ENCODE measurements at regions not wholly inside any gene's neighbourhood (a gene's known extent, or its start where the extent isn't known, plus 50 kb on each side); places are given as distances from the start of the nearest gene placed in this dataset.

GRCh38 chr12:108054496-108054895 lies 74.6 kb upstream of the WSCD2 start:
- H3K36me3 ChIP-seq (ENCODE audit: insufficient read depth, low read length): no peaks in the 10 kb centered on the region
- H3K27me3 ChIP-seq (ENCODE audit: insufficient read depth, low read length): peaks cover 3% of the 10 kb centered on the region

GRCh38 chr12:108055141-108055540 lies 73.9 kb upstream of the WSCD2 start:
- no peaks in the 10 kb centered on the region for H3K4me1 ChIP-seq (ENCODE audit: insufficient read depth, low read length)

More at GRCh38 chr12:108054496-108054895, 74.6 kb upstream of the WSCD2 start:
- Histone ChIP-seq H3K4me1 (ENCODE audit: insufficient read depth, low read length) (no peaks in the 10 kb centered on the region), H3K4me3 (ENCODE audit: low read length) (no peak overlapping the region), H2AFZ (ENCODE audit: low read depth, low read length) (no peak overlapping the region), H3K9me3 (ENCODE audit: low read length) (no peaks in the 10 kb centered on the region)

GRCh38 chr12:108060067-108060466 lies 69.0 kb upstream of the WSCD2 start:
- H3K4me3 ChIP-seq (ENCODE audit: low read length): no peak overlapping the region
- H3K36me3 ChIP-seq (ENCODE audit: insufficient read depth, low read length): no peaks in the 10 kb centered on the region
- no peaks in the 10 kb centered on the region for H3K4me1 ChIP-seq (ENCODE audit: insufficient read depth, low read length)
- peaks cover 3% of the 10 kb centered on the region for H3K27me3 ChIP-seq (ENCODE audit: insufficient read depth, low read length)
- no peak overlapping the region for H2AFZ ChIP-seq (ENCODE audit: low read depth, low read length)
- no peaks in the 10 kb centered on the region for H3K9me3 ChIP-seq (ENCODE audit: low read length)

More at GRCh38 chr12:108055141-108055540, 73.9 kb upstream of the WSCD2 start:
- H3K9me3 ChIP-seq (ENCODE audit: low read length): no peaks in the 10 kb centered on the region
- peaks cover 3% of the 10 kb centered on the region for H3K27me3 ChIP-seq (ENCODE audit: insufficient read depth, low read length)
- no peak overlapping the region for H2AFZ ChIP-seq (ENCODE audit: low read depth, low read length)
- H3K4me3 ChIP-seq (ENCODE audit: low read length): no peak overlapping the region
- no peaks in the 10 kb centered on the region for H3K36me3 ChIP-seq (ENCODE audit: insufficient read depth, low read length)

GRCh38 chr12:108060903-108061302 lies 68.2 kb upstream of the WSCD2 start:
- H3K36me3 ChIP-seq (ENCODE audit: insufficient read depth, low read length): no peaks in the 10 kb centered on the region
- H3K9me3 ChIP-seq (ENCODE audit: low read length): no peaks in the 10 kb centered on the region
- peaks cover 3% of the 10 kb centered on the region for H3K27me3 ChIP-seq (ENCODE audit: insufficient read depth, low read length)
- H3K4me1 ChIP-seq (ENCODE audit: insufficient read depth, low read length): no peaks in the 10 kb centered on the region
- no peak overlapping the region for H3K4me3 ChIP-seq (ENCODE audit: low read length)
- no peak overlapping the region for H2AFZ ChIP-seq (ENCODE audit: low read depth, low read length)

GRCh38 chr12:108063192-108063591 lies 65.9 kb upstream of the WSCD2 start:
- Histone ChIP-seq H2AFZ (ENCODE audit: low read depth, low read length) (no peak overlapping the region), H3K9me3 (ENCODE audit: low read length) (no peaks in the 10 kb centered on the region), H3K36me3 (ENCODE audit: insufficient read depth, low read length) (no peaks in the 10 kb centered on the region), H3K27me3 (ENCODE audit: insufficient read depth, low read length) (peaks cover 2% of the 10 kb centered on the region), H3K4me3 (ENCODE audit: low read length) (no peak overlapping the region), H3K4me1 (ENCODE audit: insufficient read depth, low read length) (no peaks in the 10 kb centered on the region)

GRCh38 chr12:108065069-108065468 lies 64.0 kb upstream of the WSCD2 start:
- no peaks in the 10 kb centered on the region for H3K4me1 ChIP-seq (ENCODE audit: insufficient read depth, low read length)
- H3K27me3 ChIP-seq (ENCODE audit: insufficient read depth, low read length): peaks cover 2% of the 10 kb centered on the region
- no peak overlapping the region for H3K4me3 ChIP-seq (ENCODE audit: low read length)
- no peaks in the 10 kb centered on the region for H3K9me3 ChIP-seq (ENCODE audit: low read length)
- H3K36me3 ChIP-seq (ENCODE audit: insufficient read depth, low read length): no peaks in the 10 kb centered on the region
- H2AFZ ChIP-seq (ENCODE audit: low read depth, low read length): no peak overlapping the region

- no peaks in the 10 kb centered on the region for H3K4me1 ChIP-seq (ENCODE audit: insufficient read depth, low read length)
- no peaks in the 10 kb centered on the region for H3K9me3 ChIP-seq (ENCODE audit: low read length)
- H3K4me3 ChIP-seq (ENCODE audit: low read length): no peak overlapping the region
- no peak overlapping the region for H2AFZ ChIP-seq (ENCODE audit: low read depth, low read length)
- H3K36me3 ChIP-seq (ENCODE audit: insufficient read depth, low read length): no peaks in the 10 kb centered on the region
- H3K27me3 ChIP-seq (ENCODE audit: insufficient read depth, low read length): peaks cover 2% of the 10 kb centered on the region
These were observed 62.2 kb upstream of the WSCD2 start for GRCh38 chr12:108066583-108067577.

GRCh38 chr12:108069651-108070165 lies 59.4 kb upstream of the WSCD2 start:
- no peaks in the 10 kb centered on the region for H3K36me3 ChIP-seq (ENCODE audit: insufficient read depth, low read length)
- H2AFZ ChIP-seq (ENCODE audit: low read depth, low read length): no peak overlapping the region
- no peaks in the 10 kb centered on the region for H3K4me1 ChIP-seq (ENCODE audit: insufficient read depth, low read length)
- H3K4me3 ChIP-seq (ENCODE audit: low read length): no peak overlapping the region
- no peaks in the 10 kb centered on the region for H3K9me3 ChIP-seq (ENCODE audit: low read length)
- peaks cover 2% of the 10 kb centered on the region for H3K27me3 ChIP-seq (ENCODE audit: insufficient read depth, low read length)

- Histone ChIP-seq H2AFZ (ENCODE audit: low read depth, low read length) (no peak overlapping the region), H3K9me3 (ENCODE audit: low read length) (no peaks in the 10 kb centered on the region), H3K4me3 (ENCODE audit: low read length) (no peak overlapping the region), H3K27me3 (ENCODE audit: insufficient read depth, low read length) (no peaks in the 10 kb centered on the region), H3K36me3 (ENCODE audit: insufficient read depth, low read length) (no peaks in the 10 kb centered on the region), H3K4me1 (ENCODE audit: insufficient read depth, low read length) (peaks cover 14% of the 10 kb centered on the region)
These were observed 53.5 kb upstream of the WSCD2 start for GRCh38 chr12:108075561-108075960.

- Histone ChIP-seq H3K36me3 (ENCODE audit: insufficient read depth, low read length) (no peaks in the 10 kb centered on the region), H3K4me1 (ENCODE audit: insufficient read depth, low read length) (peaks cover 17% of the 10 kb centered on the region), H3K4me3 (ENCODE audit: low read length) (no peak overlapping the region), H2AFZ (ENCODE audit: low read depth, low read length) (no peak overlapping the region), H3K9me3 (ENCODE audit: low read length) (no peaks in the 10 kb centered on the region), H3K27me3 (ENCODE audit: insufficient read depth, low read length) (no peaks in the 10 kb centered on the region)
These were observed 52.5 kb upstream of the WSCD2 start for GRCh38 chr12:108076556-108076955.

- Histone ChIP-seq H3K36me3 (ENCODE audit: insufficient read depth, low read length) (no peaks in the 10 kb centered on the region), H3K9me3 (ENCODE audit: low read length) (no peaks in the 10 kb centered on the region), H2AFZ (ENCODE audit: low read depth, low read length) (no peak overlapping the region), H3K4me3 (ENCODE audit: low read length) (no peak overlapping the region), H3K4me1 (ENCODE audit: insufficient read depth, low read length) (peaks cover 17% of the 10 kb centered on the region), H3K27me3 (ENCODE audit: insufficient read depth, low read length) (no peaks in the 10 kb centered on the region)
These were observed 50.7 kb upstream of the WSCD2 start for GRCh38 chr12:108078428-108078827.

All from neuron (in vitro differentiated cells).